H1 (cell line): ENCODE measurements at regions not wholly inside any gene's neighbourhood (a gene's known extent, or its start where the extent isn't known, plus 50 kb on each side); places are given as distances from the start of the nearest gene placed in this dataset.

Experiments
- CTCF ChIA-PET: fragments of 300-600 bp; sonication (Branson Sonifier 250); formaldehyde crosslinking; loops from one replicate; lab custom pipeline; 2021; ENCODE audit not compliant: partially characterized antibody; lab: Charles Lee
- POLR2A ChIA-PET: fragments of 300-600 bp; sonication (Branson Sonifier 250); formaldehyde crosslinking; loops from one replicate; lab custom pipeline; 2021; ENCODE audit warnings: inconsistent platforms; ENCODE audit not compliant: partially characterized antibody; lab: Charles Lee
- DNase-seq, 2 experiments: peaks; one replicate each; pipeline versions ENCODE4 v3.0.0 to v3.0.0-alpha.2; 2010 to 2022; ENCODE audit warnings: low spot score in 2 of 2, low read depth in 1 of 2, mixed read lengths in 1 of 2
- FAIRE-seq: peaks from 2 replicates; lab custom pipeline; 2011; peaks lifted over from hg19 to GRCh38; lab: Jason Lieb, UNC
- H2AFZ ChIP-seq: 2 replicates; pipeline ENCODE4 v1.8.1; 2012; ENCODE audit warnings: low read length, inconsistent platforms
- H2AK5ac ChIP-seq: 2 replicates; pipeline ENCODE4 v1.6.1; 2013; ENCODE audit warnings: low read depth, low read length
- H2BK120ac ChIP-seq: replicated peaks from 2 replicates; pipeline ENCODE3; 2013; ENCODE audit warnings: low read depth, low read length, inconsistent platforms
- H2BK12ac ChIP-seq: 2 replicates; pipeline ENCODE4 v1.6.1; 2013; ENCODE audit warnings: low read depth, low read length
- H2BK15ac ChIP-seq: 2 replicates; pipeline ENCODE4 v1.6.1; 2013; ENCODE audit warnings: low read length
- H2BK20ac ChIP-seq: 2 replicates; pipeline ENCODE4 v1.6.1; 2013; ENCODE audit warnings: low read length
- H2BK5ac ChIP-seq: 2 replicates; pipeline ENCODE4 v1.6.1; 2013; ENCODE audit warnings: low read depth, low read length
- H3K14ac ChIP-seq: 2 replicates; pipeline ENCODE4 v1.6.1; 2013; ENCODE audit warnings: inconsistent platforms; ENCODE audit not compliant: insufficient read length
- H3K18ac ChIP-seq: 2 replicates; pipeline ENCODE4 v1.6.1; 2013; ENCODE audit warnings: low read length; ENCODE audit errors: extremely low read depth
- H3K23ac ChIP-seq: 2 replicates; pipeline ENCODE4 v1.6.1; 2013; ENCODE audit warnings: inconsistent platforms; ENCODE audit not compliant: insufficient read length
- H3K23me2 ChIP-seq: 2 replicates; pipeline ENCODE4 v1.6.1; 2013; ENCODE audit warnings: low read depth, low read length
- H3K27ac ChIP-seq: 2 replicates; pipeline ENCODE4 v1.6.1; 2011; ENCODE audit warnings: low read depth, low read length, inconsistent platforms
- H3K27me3 ChIP-seq, 4 experiments: replicated peaks in 1 of 4; 1 replicate in 1 of 4; 2 replicates in 3 of 4; pipeline versions ENCODE4 v1.6.1 to v1.8.1; 2011 to 2013; ENCODE audit warnings: low read length in 3 of 4, mild to moderate bottlenecking in 3 of 4, inconsistent platforms in 2 of 4, mixed read lengths in 2 of 4, moderate library complexity in 1 of 4; ENCODE audit not compliant: control insufficient read depth in 3 of 4, insufficient read depth in 3 of 4; ENCODE audit errors: extremely low read depth in 1 of 4
- H3K36me3 ChIP-seq, 4 experiments: 2 replicates each; pipeline versions ENCODE4 v1.6.1 to v1.8.1; 2011 to 2013; ENCODE audit warnings: mild to moderate bottlenecking in 4 of 4, low read length in 3 of 4, moderate library complexity in 2 of 4, control low read depth in 1 of 4, inconsistent platforms in 1 of 4; ENCODE audit not compliant: insufficient read depth in 4 of 4, control insufficient read depth in 2 of 4
- H3K4ac ChIP-seq: replicated peaks from 2 replicates; pipeline ENCODE3; 2013; ENCODE audit warnings: low read length, low read depth, mixed read lengths, inconsistent platforms; ENCODE audit not compliant: insufficient read length
- H3K4me1 ChIP-seq, 4 experiments: replicated peaks in 1 of 4; 1 replicate in 1 of 4; 2 replicates in 3 of 4; pipeline versions ENCODE4 v1.6.1 to v1.8.1; 2011 to 2013; ENCODE audit warnings: low read length in 3 of 4, inconsistent platforms in 2 of 4, mixed read lengths in 1 of 4; ENCODE audit not compliant: insufficient read depth in 4 of 4, control insufficient read depth in 3 of 4
- H3K4me2 ChIP-seq, 2 experiments: 2 replicates each; pipeline versions ENCODE4 v1.6.1 to v1.8.1; 2011 to 2013; ENCODE audit warnings: low read depth in 2 of 2, low read length in 2 of 2, control low read depth in 1 of 2, inconsistent platforms in 1 of 2, mild to moderate bottlenecking in 1 of 2; ENCODE audit not compliant: insufficient read depth in 1 of 2
- H3K4me3 ChIP-seq, 4 experiments: fragments of 200-600, 300-600 bp in 1 of 4; sonication (generic), shearing (Covaris generic), sonication (Bioruptor Twin) in 1 of 4; 2 replicates each; pipeline versions ENCODE4 v1.5.1 to v1.8.1; 2011 to 2016; ENCODE audit warnings: low read length in 4 of 4, low read depth in 3 of 4, control low read depth in 2 of 4, inconsistent platforms in 2 of 4, mild to moderate bottlenecking in 2 of 4, mixed read lengths in 1 of 4, moderate library complexity in 1 of 4; ENCODE audit not compliant: insufficient read depth in 2 of 4; ENCODE audit errors: extremely low read depth in 1 of 4
- H3K56ac ChIP-seq: replicated peaks from 2 replicates; pipeline ENCODE3; 2013; ENCODE audit warnings: low read depth, mild to moderate bottlenecking, mixed read lengths, low read length, inconsistent platforms; ENCODE audit not compliant: insufficient read length
- H3K79me1 ChIP-seq: 2 replicates; pipeline ENCODE4 v1.6.1; 2013; ENCODE audit warnings: low read depth, low read length, control low read depth
- H3K79me2 ChIP-seq, 2 experiments: 2 replicates each; pipeline versions ENCODE4 v1.6.1 to v1.8.1; 2012 to 2013; ENCODE audit warnings: low read length in 2 of 2, mild to moderate bottlenecking in 2 of 2, inconsistent platforms in 1 of 2; ENCODE audit not compliant: insufficient read depth in 2 of 2, control insufficient read depth in 1 of 2
- H3K9ac ChIP-seq, 4 experiments: replicated peaks in 1 of 4; 1 replicate in 1 of 4; 2 replicates in 3 of 4; pipeline versions ENCODE4 v1.6.1 to v1.8.1; 2011 to 2013; ENCODE audit warnings: low read depth in 3 of 4, low read length in 3 of 4, control low read depth in 2 of 4, mild to moderate bottlenecking in 2 of 4, moderate library complexity in 2 of 4, inconsistent platforms in 1 of 4; ENCODE audit errors: extremely low read depth in 1 of 4
- H3K9me3 ChIP-seq, 2 experiments: 2 replicates each; pipeline versions ENCODE4 v1.6.1 to v1.8.1; 2012 to 2013; ENCODE audit warnings: mild to moderate bottlenecking in 2 of 2, moderate library complexity in 2 of 2, control low read depth in 1 of 2, inconsistent platforms in 1 of 2, low read depth in 1 of 2, low read length in 1 of 2, mixed read lengths in 1 of 2; ENCODE audit not compliant: insufficient read depth in 2 of 2
- H4K20me1 ChIP-seq, 2 experiments: replicated peaks in 1 of 2; 2 replicates each; pipeline versions ENCODE3 to v1.8.1; 2011 to 2013; ENCODE audit warnings: inconsistent platforms in 2 of 2, low read length in 2 of 2, mild to moderate bottlenecking in 1 of 2; ENCODE audit not compliant: insufficient read depth in 2 of 2, control insufficient read depth in 1 of 2
- H4K5ac ChIP-seq: 2 replicates; pipeline ENCODE4 v1.6.1; 2013; ENCODE audit warnings: low read length, low read depth, mixed read lengths, inconsistent platforms; ENCODE audit not compliant: insufficient read length
- H4K8ac ChIP-seq: 2 replicates; pipeline ENCODE4 v1.8.0; 2013; ENCODE audit warnings: mild to moderate bottlenecking, moderate library complexity, low read length, inconsistent platforms; ENCODE audit not compliant: insufficient read depth; ENCODE audit errors: extremely low read depth
- H4K91ac ChIP-seq: replicated peaks from 2 replicates; pipeline ENCODE3; 2013; ENCODE audit warnings: low read length, mixed read lengths, inconsistent platforms; ENCODE audit not compliant: insufficient read length
- BACH1 ChIP-seq: IDR thresholded peaks from 2 replicates; pipeline ENCODE4 v1.6.1; 2012; ENCODE audit warnings: low read length, improper control_type of control experiment
- CBX5 ChIP-seq: fragments of 300-800, 300-1000 bp; sonication (generic); IDR thresholded peaks from 2 replicates; pipeline ENCODE4 v1.7.1; 2016; ENCODE audit warnings: antibody characterized with exemption, low read length, low read depth
- CEBPB ChIP-seq: IDR thresholded peaks from 2 replicates; pipeline ENCODE4 v1.6.1; 2012; ENCODE audit warnings: low read depth, low read length
- CHD2 ChIP-seq: IDR thresholded peaks from 2 replicates; pipeline ENCODE4 v1.6.1; 2012; ENCODE audit warnings: low read length, improper control_type of control experiment
- FOSL1 ChIP-seq: IDR thresholded peaks from 2 replicates; pipeline ENCODE4 v1.6.1; 2011; ENCODE audit warnings: mild to moderate bottlenecking, low read depth, low read length, moderate library complexity; ENCODE audit not compliant: insufficient read depth
- HDAC6 ChIP-seq: IDR thresholded peaks from one replicate; pipeline ENCODE4 v1.7.1; 2012; ENCODE audit warnings: low read depth, mild to moderate bottlenecking, inconsistent platforms, low read length, moderate library complexity
- MAFK ChIP-seq: IDR thresholded peaks from 2 replicates; pipeline ENCODE4 v1.6.1; 2012; ENCODE audit warnings: low read depth, mild to moderate bottlenecking, improper control_type of control experiment, low read length
- NANOG ChIP-seq: IDR thresholded peaks from 2 replicates; pipeline ENCODE4 v1.6.1; 2011; ENCODE audit warnings: low read length, low read depth, mild to moderate bottlenecking, inconsistent platforms; ENCODE audit not compliant: insufficient read depth, poor library complexity, severe bottlenecking
- POLR2A ChIP-seq, 2 experiments: IDR thresholded peaks; 1 replicate in 1 of 2; 2 replicates in 1 of 2; pipeline ENCODE4 v1.6.1; 2011; ENCODE audit warnings: low read depth in 2 of 2, low read length in 2 of 2, mild to moderate bottlenecking in 2 of 2; ENCODE audit errors: control extremely low read depth in 1 of 2
- SP1 ChIP-seq: IDR thresholded peaks from 2 replicates; pipeline ENCODE4 v1.6.1; 2011; ENCODE audit warnings: low read depth, low read length
- TBP ChIP-seq: IDR thresholded peaks from 2 replicates; pipeline ENCODE4 v1.6.1; 2011; ENCODE audit warnings: low read depth, low read length, improper control_type of control experiment
- TCF12 ChIP-seq: IDR thresholded peaks from 2 replicates; pipeline ENCODE4 v1.6.1; 2011; ENCODE audit warnings: low read depth, mild to moderate bottlenecking, low read length
- ZNF274 ChIP-seq: IDR thresholded peaks from 2 replicates; pipeline ENCODE4 v1.7.0; 2012; ENCODE audit warnings: low read length, borderline replicate concordance; ENCODE audit errors: extremely low read depth
- WGBS, 2 experiments: shearing (Covaris generic) in 1 of 2; methylation state at CpG; one replicate each; pipeline versions ENCODE4 v1.1.6 to v1.1.7; 2013 to 2015; ENCODE audit warnings: low lambda C conversion rate in 2 of 2, mixed read lengths in 2 of 2, inconsistent platforms in 1 of 2, low coverage in 1 of 2, missing lambda C conversion rate in 1 of 2; ENCODE audit not compliant: insufficient replicate concordance in 2 of 2, insufficient coverage in 1 of 2, insufficient read length in 1 of 2; ENCODE audit errors: extremely low coverage in 1 of 2, missing lambda C conversion rate in 1 of 2; 5-methylcytosine and 5-hydroxymethylcytosine counted together
- TF ChIP-seq, protein P1 (sequence below): IDR thresholded peaks from 2 replicates; pipeline ENCODE4 v1.6.1; 2012; ENCODE audit warnings: low read length, inconsistent platforms
- TF ChIP-seq, protein P2 (sequence below): IDR thresholded peaks from 2 replicates; pipeline ENCODE4 v1.6.1; 2011; ENCODE audit warnings: low read depth, mild to moderate bottlenecking, low read length; ENCODE audit not compliant: insufficient read depth

- Histone ChIP-seq H2AK5ac (no peak overlapping the region), H3K4me3 (no peak overlapping the region), H3K23ac (no peak overlapping the region), H2AFZ (no peak overlapping the region), H3K9me3 (no peaks in the 10 kb centered on the region), H3K4ac (no peak overlapping the region), H3K36me3 (no peaks in the 10 kb centered on the region), H3K14ac (no peak overlapping the region), H3K27ac (no peak overlapping the region), H3K18ac (no peak overlapping the region), H3K4me1 (peaks cover 0 to 5% (median 0%) of the 10 kb centered on the region in 4 experiments; a peak in 2 of 7 replicates), H3K27me3 (no peaks in the 10 kb centered on the region), H3K79me1 (no peaks in the 10 kb centered on the region), H3K4me2 (no peak overlapping the region), H4K5ac (no peak overlapping the region), H2BK12ac (no peak overlapping the region), H3K79me2 (no peaks in the 10 kb centered on the region), H2BK5ac (no peak overlapping the region), H3K23me2 (no peaks in the 10 kb centered on the region), H2BK15ac (no peak overlapping the region), H4K20me1 (no peaks in the 10 kb centered on the region), H2BK20ac (no peak overlapping the region), H4K8ac (no peak overlapping the region), H3K9ac (no peak overlapping the region), H4K91ac (no peak overlapping the region), H2BK120ac (no peak overlapping the region), H3K56ac (no peak overlapping the region)
- DNase-seq: no peak
- ChIA-PET POLR2A (no interaction called here), CTCF (no interaction called here)
- 81% methylated on average over 1 of the region's 1 CpG; no CpG with 5 or more reads in 1 of the 2 experiments for WGBS, 2 experiments
- no peak for FAIRE-seq
- TF ChIP-seq FOSL1: no peak
- no peak for TF ChIP-seq ZNF274
- TF ChIP-seq, protein P1, sequence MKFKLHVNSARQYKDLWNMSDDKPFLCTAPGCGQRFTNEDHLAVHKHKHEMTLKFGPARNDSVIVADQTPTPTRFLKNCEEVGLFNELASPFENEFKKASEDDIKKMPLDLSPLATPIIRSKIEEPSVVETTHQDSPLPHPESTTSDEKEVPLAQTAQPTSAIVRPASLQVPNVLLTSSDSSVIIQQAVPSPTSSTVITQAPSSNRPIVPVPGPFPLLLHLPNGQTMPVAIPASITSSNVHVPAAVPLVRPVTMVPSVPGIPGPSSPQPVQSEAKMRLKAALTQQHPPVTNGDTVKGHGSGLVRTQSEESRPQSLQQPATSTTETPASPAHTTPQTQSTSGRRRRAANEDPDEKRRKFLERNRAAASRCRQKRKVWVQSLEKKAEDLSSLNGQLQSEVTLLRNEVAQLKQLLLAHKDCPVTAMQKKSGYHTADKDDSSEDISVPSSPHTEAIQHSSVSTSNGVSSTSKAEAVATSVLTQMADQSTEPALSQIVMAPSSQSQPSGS: no peak
- TF ChIP-seq BACH1: no peak
- TF ChIP-seq SP1: no peak
- TF ChIP-seq NANOG: no peak
- no peak for TF ChIP-seq CEBPB
- TF ChIP-seq TBP: no peak
- TF ChIP-seq TCF12: no peak
- TF ChIP-seq HDAC6: no peak
- TF ChIP-seq, protein P2, sequence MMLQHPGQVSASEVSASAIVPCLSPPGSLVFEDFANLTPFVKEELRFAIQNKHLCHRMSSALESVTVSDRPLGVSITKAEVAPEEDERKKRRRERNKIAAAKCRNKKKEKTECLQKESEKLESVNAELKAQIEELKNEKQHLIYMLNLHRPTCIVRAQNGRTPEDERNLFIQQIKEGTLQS: no peak
- TF ChIP-seq MAFK: no peak
- TF ChIP-seq CBX5: no peak
- no peak for TF ChIP-seq POLR2A (IDR thresholded peaks at IDR 0.05; ENCODE audit: control extremely low read depth in 1 of 2, low read depth in 2 of 2, low read length in 2 of 2)
- TF ChIP-seq CHD2: no peak
These were observed 344.3 kb downstream of the GATA3 start for GRCh38 chr10:8398771-8399170.
